Astrocyte (in vitro differentiated cells and primary cell): ENCODE measurements at regions not wholly inside any gene's neighbourhood (a gene's known extent, or its start where the extent isn't known, plus 50 kb on each side); places are given as distances from the start of the nearest gene placed in this dataset.

ENCODE experiments used
- CTCF ChIP-seq: IDR thresholded peaks from 2 replicates; pipeline ENCODE4 v1.5.1; 2011; ENCODE audit warnings: low read depth, mild to moderate bottlenecking, inconsistent platforms, low read length, moderate library complexity; ENCODE audit not compliant: insufficient read depth
- EZH2 ChIP-seq: IDR thresholded peaks from 2 replicates; pipeline ENCODE4 v1.6.1; 2012; ENCODE audit warnings: mild to moderate bottlenecking, low read length, inconsistent platforms; ENCODE audit not compliant: insufficient read depth

GRCh38 chr1:82485591-82486369 is 685.0 kb downstream of the ADGRL2 start:
- TF ChIP-seq CTCF = no peak
- no peak for TF ChIP-seq EZH2
